ENCODE measurements at regions not wholly inside any gene's neighbourhood (a gene's known extent, or its start where the extent isn't known, plus 50 kb on each side); places are given as distances from the start of the nearest gene placed in this dataset.

DNA sequence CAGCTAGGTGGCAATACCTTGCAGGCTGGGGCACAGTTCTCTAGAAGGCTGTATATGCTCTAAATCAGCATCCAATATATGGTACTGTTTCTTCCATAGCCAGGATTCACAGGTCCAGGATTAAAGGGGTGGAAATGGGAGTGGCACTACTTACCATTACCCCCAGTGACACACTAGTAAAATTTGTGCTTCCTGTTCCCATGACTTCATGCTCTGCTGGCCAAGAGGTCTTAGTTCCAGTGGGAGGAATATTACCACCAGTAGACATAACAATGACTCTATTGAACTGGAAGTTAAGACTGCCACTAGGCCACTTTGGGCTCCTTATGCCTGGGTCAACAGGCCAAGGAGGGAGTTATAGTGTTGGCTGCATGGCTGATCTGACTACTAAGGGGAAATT is 174.3 kb upstream of the TNFAIP3 start:
- Histone ChIP-seq H3K4me3 (no peak overlapping the region), H3K27me3 (ENCODE audit: low read depth) (no peaks in the 10 kb centered on the region), H3K36me3 (replicated peaks) (no peaks in the 10 kb centered on the region), H3K4me1 (no peaks in the 10 kb centered on the region), H3K9me3 (no peaks in the 10 kb centered on the region)
- DNase-seq (ENCODE audit: low spot score in 2 of 2), result no peak
- in situ Hi-C loops (cut with MboI; ENCODE audit: low sequenced_read_pairs), result loop anchor here (10.0 kb wide), 1 partner anchor 412 kb away; the partner anchor contains the start of gene PERP

DNA sequence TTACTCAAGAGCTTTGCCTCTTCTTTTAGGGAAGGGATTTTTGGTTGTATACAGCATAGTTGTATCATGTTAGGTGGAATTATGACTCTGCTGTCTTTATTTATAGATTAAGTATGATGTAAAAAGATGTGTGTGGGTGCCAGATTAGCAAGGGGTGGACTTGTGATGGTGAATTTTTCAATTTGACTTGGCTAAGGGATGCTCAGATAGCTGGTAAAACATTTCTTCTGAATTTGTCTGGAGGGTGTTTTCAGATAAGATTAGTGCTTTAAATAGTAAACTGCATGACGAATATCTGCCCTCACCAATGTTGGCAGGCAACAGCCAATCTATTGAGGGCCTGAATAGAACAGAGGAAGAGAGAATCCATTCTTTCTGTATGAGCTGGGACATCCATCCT is 173.3 kb upstream of the TNFAIP3 start:
- no peaks in the 10 kb centered on the region for H3K4me1 ChIP-seq
- H3K36me3 ChIP-seq (replicated peaks), result no peaks in the 10 kb centered on the region
- in situ Hi-C loops (cut with MboI; ENCODE audit: low sequenced_read_pairs), result loop anchor here (10.0 kb wide), 1 partner anchor 411 kb away; the partner anchor contains the start of gene PERP

GRCh38 chr6:137696765-137697164 is 170.3 kb upstream of the TNFAIP3 start:
- no peak for DNase-seq (ENCODE audit: low spot score in 2 of 2)
- H3K36me3 ChIP-seq (replicated peaks), result no peaks in the 10 kb centered on the region
- H3K27me3 ChIP-seq (ENCODE audit: low read depth), result no peaks in the 10 kb centered on the region
- no peaks in the 10 kb centered on the region for H3K9me3 ChIP-seq
- no peaks in the 10 kb centered on the region for H3K4me1 ChIP-seq
- in situ Hi-C loops (cut with MboI; ENCODE audit: low sequenced_read_pairs), result loop anchor here (10.0 kb wide), 1 partner anchor 408 kb away; the partner anchor contains the start of gene PERP
- no peak overlapping the region for H3K4me3 ChIP-seq

More for the DNA sequence above, 173.3 kb upstream of the TNFAIP3 start:
- no peaks in the 10 kb centered on the region for H3K27me3 ChIP-seq (ENCODE audit: low read depth)
- H3K4me3 ChIP-seq, result no peak overlapping the region
- DNase-seq (ENCODE audit: low spot score in 2 of 2), result no peak
- no peaks in the 10 kb centered on the region for H3K9me3 ChIP-seq

- DNase-seq (ENCODE audit: low spot score in 2 of 2), result peak; percentile 25 to 28
- in situ Hi-C loops (cut with MboI; ENCODE audit: low sequenced_read_pairs), result loop anchor here (10.0 kb wide), 1 partner anchor 407 kb away; the partner anchor contains the start of gene PERP
- Histone ChIP-seq H3K27me3 (ENCODE audit: low read depth) (no peaks in the 10 kb centered on the region), H3K4me1 (no peaks in the 10 kb centered on the region), H3K36me3 (replicated peaks) (no peaks in the 10 kb centered on the region), H3K4me3 (no peak overlapping the region), H3K9me3 (no peaks in the 10 kb centered on the region)
These were observed 169.7 kb upstream of the TNFAIP3 start for GRCh38 chr6:137697267-137697938.

DNA sequence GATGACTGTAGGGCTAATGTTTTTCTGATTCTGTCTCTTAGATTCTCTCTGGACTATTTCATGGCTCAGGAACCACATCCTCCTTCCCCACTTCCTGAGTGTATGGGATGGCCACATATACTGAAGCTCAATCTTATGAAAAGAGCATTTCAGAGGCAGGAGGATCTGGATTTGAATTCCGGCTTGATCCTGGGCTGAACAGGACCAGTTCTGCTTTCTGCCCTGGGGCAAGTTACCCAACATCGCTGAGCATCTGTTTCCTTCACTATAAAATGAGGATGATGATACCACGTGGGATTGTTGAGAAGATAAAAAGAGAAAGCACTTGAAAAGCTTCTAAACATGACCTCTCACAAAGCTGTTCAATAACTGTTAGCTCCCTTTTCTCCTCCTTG is 168.4 kb upstream of the TNFAIP3 start:
- Histone ChIP-seq H3K27me3 (ENCODE audit: low read depth) (no peaks in the 10 kb centered on the region), H3K36me3 (replicated peaks) (no peaks in the 10 kb centered on the region), H3K9me3 (no peaks in the 10 kb centered on the region), H3K4me3 (no peak overlapping the region), H3K4me1 (no peaks in the 10 kb centered on the region)
- no peak for DNase-seq (ENCODE audit: low spot score in 2 of 2)
- in situ Hi-C loops (cut with MboI; ENCODE audit: low sequenced_read_pairs), result loop anchor here (10.0 kb wide), 1 partner anchor 406 kb away; the partner anchor contains the start of gene PERP

- H3K27me3 ChIP-seq (ENCODE audit: low read depth), result no peaks in the 10 kb centered on the region
- H3K9me3 ChIP-seq, result no peaks in the 10 kb centered on the region
- DNase-seq (ENCODE audit: low spot score in 2 of 2), result no peak
- in situ Hi-C loops (cut with MboI; ENCODE audit: low sequenced_read_pairs), result loop anchor here (10.0 kb wide), 1 partner anchor 406 kb away; the partner anchor contains the start of gene PERP
- no peaks in the 10 kb centered on the region for H3K4me1 ChIP-seq
- H3K36me3 ChIP-seq (replicated peaks), result no peaks in the 10 kb centered on the region
- no peak overlapping the region for H3K4me3 ChIP-seq
These were observed 167.9 kb upstream of the TNFAIP3 start for GRCh38 chr6:137699031-137699683.

DNA sequence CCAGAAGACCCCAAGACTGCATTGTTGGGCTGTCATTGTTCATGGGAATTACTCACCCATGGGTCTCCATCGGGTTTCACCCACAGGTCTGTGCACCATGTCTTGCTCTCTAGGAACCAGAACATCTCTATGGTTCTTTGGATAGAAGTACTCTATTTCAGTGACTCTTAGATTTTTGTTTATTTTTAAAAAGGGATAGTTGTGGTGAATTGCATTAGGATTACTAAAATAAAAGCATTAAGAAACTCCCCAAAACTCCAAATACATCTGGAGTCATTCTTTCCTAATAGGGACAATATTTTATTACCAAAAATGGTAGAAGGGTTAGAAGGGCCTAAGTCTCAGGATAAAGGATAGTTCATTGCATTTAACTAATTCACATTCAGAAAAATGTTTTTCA is 166.9 kb upstream of the TNFAIP3 start:
- Histone ChIP-seq H3K4me3 (no peak overlapping the region), H3K4me1 (no peaks in the 10 kb centered on the region), H3K27me3 (ENCODE audit: low read depth) (peaks cover 2% of the 10 kb centered on the region; the same call in 1 of the 2 replicates), H3K9me3 (no peaks in the 10 kb centered on the region), H3K36me3 (replicated peaks) (no peaks in the 10 kb centered on the region)
- in situ Hi-C loops (cut with MboI; ENCODE audit: low sequenced_read_pairs), result loop anchor here (10.0 kb wide), 1 partner anchor 305 kb away; no protein-coding TSS in a partner anchor
- DNase-seq (ENCODE audit: low spot score in 2 of 2), result no peak

DNA sequence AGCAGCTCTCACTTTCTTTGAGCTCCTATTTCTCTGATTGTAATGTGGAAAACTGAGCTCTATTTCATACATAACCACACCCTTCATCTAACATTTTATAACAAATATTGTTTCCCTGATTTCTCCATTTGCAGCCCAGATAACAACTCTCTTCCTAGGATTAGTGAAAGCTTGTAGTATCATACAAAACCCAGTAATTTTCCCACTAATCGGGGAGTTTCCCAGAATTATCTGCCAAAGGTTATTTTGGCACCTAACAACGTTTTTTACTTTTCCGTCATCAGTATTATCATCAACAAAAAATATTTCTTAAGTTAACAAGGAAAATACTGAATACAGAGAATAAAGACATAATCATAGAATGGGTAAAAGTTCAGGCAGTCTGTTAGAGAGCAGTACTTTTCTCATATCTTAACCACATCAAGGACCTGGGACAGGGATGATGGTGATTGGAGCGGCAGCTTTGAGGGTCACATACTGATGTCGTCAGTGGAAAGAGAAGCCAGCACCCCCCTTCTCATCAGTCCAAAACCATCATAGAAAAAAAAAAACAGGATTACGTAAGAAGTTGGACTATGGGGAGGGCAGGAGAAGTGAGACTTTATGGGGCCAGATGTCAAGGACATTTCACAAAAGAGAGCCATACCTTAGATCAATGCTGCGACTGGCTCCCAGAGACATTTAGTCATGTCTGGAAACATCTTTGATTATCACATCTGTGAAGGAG is 166.1 kb upstream of the TNFAIP3 start:
- peaks cover 8% of the 10 kb centered on the region for H3K27me3 ChIP-seq (ENCODE audit: low read depth)
- in situ Hi-C loops (cut with MboI; ENCODE audit: low sequenced_read_pairs), result loop anchor here (10.0 kb wide), 1 partner anchor 304 kb away; no protein-coding TSS in a partner anchor
- no peaks in the 10 kb centered on the region for H3K9me3 ChIP-seq
- H3K4me1 ChIP-seq, result no peaks in the 10 kb centered on the region
- H3K4me3 ChIP-seq, result no peak overlapping the region
- H3K36me3 ChIP-seq (replicated peaks), result no peaks in the 10 kb centered on the region
- no peak for DNase-seq (ENCODE audit: low spot score in 2 of 2)

DNA sequence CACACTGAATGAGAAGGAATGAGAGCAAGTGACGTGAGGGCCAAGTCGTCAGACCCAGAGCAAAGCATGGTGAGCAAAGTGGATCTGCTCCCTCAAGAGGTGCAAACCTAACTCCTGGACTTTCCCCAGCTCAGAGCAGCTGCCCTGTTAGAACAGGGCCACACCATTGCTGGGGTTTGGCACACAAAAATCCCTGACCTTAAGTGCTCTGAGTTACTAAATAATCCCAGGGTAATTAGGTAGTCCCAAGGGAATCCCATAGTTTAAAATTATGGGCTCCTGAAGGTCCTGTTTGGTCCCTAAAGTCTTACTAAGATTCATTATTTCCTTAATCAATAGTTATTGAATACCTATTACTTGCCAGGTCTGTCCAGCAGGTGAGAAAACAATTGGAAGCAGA is 165.1 kb upstream of the TNFAIP3 start:
- DNase-seq (ENCODE audit: low spot score in 2 of 2), result no peak
- H3K36me3 ChIP-seq (replicated peaks), result no peaks in the 10 kb centered on the region
- in situ Hi-C loops (cut with MboI; ENCODE audit: low sequenced_read_pairs), result loop anchor here (10.0 kb wide), 1 partner anchor 303 kb away; no protein-coding TSS in a partner anchor
- H3K27me3 ChIP-seq (ENCODE audit: low read depth), result peaks cover 14% of the 10 kb centered on the region
- no peak overlapping the region for H3K4me3 ChIP-seq
- no peaks in the 10 kb centered on the region for H3K9me3 ChIP-seq
- no peaks in the 10 kb centered on the region for H3K4me1 ChIP-seq

DNA sequence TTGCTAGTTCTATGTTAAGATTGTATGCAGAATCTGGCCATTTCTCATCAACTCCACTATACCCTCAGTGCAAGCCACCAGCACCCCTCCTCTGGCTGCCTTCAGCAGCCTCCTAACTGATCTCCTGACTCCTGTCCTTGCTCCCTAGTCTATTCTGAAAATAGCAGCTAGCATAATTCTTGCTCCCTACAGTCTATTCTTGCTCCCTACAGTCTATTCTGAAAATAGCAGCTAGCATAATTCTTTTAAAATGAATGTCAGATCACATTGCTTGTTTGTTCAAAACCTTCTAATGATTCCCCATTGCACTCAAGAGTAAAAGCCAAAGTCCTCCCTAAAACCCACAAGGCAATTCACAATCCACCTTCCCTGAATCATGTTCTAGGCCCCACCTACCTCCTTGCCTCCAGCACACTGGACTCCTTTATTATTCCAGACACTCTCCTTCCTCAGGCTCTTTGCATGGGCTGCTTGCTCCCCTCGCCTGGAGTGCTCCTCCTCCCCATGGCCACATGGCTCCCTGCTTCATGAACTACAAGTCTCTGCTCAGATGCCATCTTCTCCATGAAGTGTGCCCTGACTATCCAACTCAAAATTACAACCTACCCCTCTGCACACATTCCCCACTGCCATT is 164.2 kb upstream of the TNFAIP3 start:
- Histone ChIP-seq H3K9me3 (no peaks in the 10 kb centered on the region), H3K27me3 (ENCODE audit: low read depth) (peaks cover 22% of the 10 kb centered on the region), H3K36me3 (replicated peaks) (no peaks in the 10 kb centered on the region), H3K4me1 (no peaks in the 10 kb centered on the region), H3K4me3 (no peak overlapping the region)
- DNase-seq (ENCODE audit: low spot score in 2 of 2), result no peak
- in situ Hi-C loops (cut with MboI; ENCODE audit: low sequenced_read_pairs), result loop anchor here (10.0 kb wide), 1 partner anchor 302 kb away; no protein-coding TSS in a partner anchor

DNA sequence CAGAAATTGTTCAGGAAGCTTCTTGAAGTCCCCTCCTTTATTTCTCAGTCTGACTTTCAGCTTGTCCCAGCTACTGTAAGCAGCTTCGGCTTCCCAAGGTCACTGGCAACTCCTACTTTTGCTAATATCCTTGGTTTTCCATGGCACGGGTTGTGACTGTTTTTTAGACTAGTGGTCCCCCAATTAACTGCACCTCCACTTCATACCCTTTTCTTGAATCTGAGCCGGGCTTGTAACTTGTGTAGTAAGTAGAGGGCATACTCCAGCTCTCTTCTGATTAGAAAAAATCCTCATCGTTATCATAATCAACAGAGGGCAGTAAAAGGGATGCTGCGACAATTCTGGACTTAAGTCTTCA is 162.3 kb upstream of the TNFAIP3 start:
- peaks cover 22% of the 10 kb centered on the region for H3K27me3 ChIP-seq (ENCODE audit: low read depth)
- no peak overlapping the region for H3K4me3 ChIP-seq
- in situ Hi-C loops (cut with MboI; ENCODE audit: low sequenced_read_pairs), result loop anchor here (10.0 kb wide), 1 partner anchor 300 kb away; no protein-coding TSS in a partner anchor
- no peaks in the 10 kb centered on the region for H3K36me3 ChIP-seq (replicated peaks)
- H3K9me3 ChIP-seq, result no peaks in the 10 kb centered on the region
- H3K4me1 ChIP-seq, result no peaks in the 10 kb centered on the region
- no peak for DNase-seq (ENCODE audit: low spot score in 2 of 2)

GRCh38 chr6:137705160-137706082 is 161.6 kb upstream of the TNFAIP3 start:
- Histone ChIP-seq H3K36me3 (replicated peaks) (no peaks in the 10 kb centered on the region), H3K9me3 (no peaks in the 10 kb centered on the region), H3K27me3 (ENCODE audit: low read depth) (peaks cover 22% of the 10 kb centered on the region), H3K4me1 (no peaks in the 10 kb centered on the region), H3K4me3 (no peak overlapping the region)
- in situ Hi-C loops (cut with MboI; ENCODE audit: low sequenced_read_pairs), result loop anchor here (10.0 kb wide), 1 partner anchor 299 kb away; no protein-coding TSS in a partner anchor
- peak; percentile 21 to 78 for DNase-seq (ENCODE audit: low spot score in 2 of 2)
